Panc1 (cell line): ENCODE measurements at regions not wholly inside any gene's neighbourhood (a gene's known extent, or its start where the extent isn't known, plus 50 kb on each side); places are given as distances from the start of the nearest gene placed in this dataset.

Source experiments
- CTCF ChIP-seq: fragments of 450-650 bp; IDR thresholded peaks from 2 replicates; pipeline ENCODE4 v1.5.1; 2017; ENCODE audit warnings: mild to moderate bottlenecking
- POLR2AphosphoS5 ChIP-seq: IDR thresholded peaks from 2 replicates; pipeline ENCODE4 v1.6.1; 2012; ENCODE audit warnings: mild to moderate bottlenecking, low read depth, low read length, moderate library complexity
- REST ChIP-seq, 2 experiments: IDR thresholded peaks; 2 replicates each; pipeline ENCODE4 v1.6.1; 2011 to 2012; ENCODE audit warnings: low read depth in 2 of 2, control low read depth in 1 of 2, low read length in 1 of 2, mild to moderate bottlenecking in 1 of 2, moderate library complexity in 1 of 2; ENCODE audit not compliant: insufficient read depth in 1 of 2

- no peak for TF ChIP-seq POLR2AphosphoS5
- TF ChIP-seq CTCF = peak; percentile 87; the same call in 1 of the 2 replicates
- no peak for TF ChIP-seq REST (IDR thresholded peaks at IDR 0.05; ENCODE audit: insufficient read depth in 1 of 2, low read depth in 2 of 2, low read length in 1 of 2)
These were observed 74.0 kb upstream of the CUX1 start for GRCh38 chr7:101743241-101743994.
